HG03565 (cell line): ENCODE measurements at regions not wholly inside any gene's neighbourhood (a gene's known extent, or its start where the extent isn't known, plus 50 kb on each side); places are given as distances from the start of the nearest gene placed in this dataset.
"Not testable (repeated sequence)": the region's sequence is repeated elsewhere in the genome, so short reads cannot be mapped to it uniquely, and the experiment has no call there.

Experiments
- ATAC-seq: cut with Tn5 transposase; IDR thresholded peaks from one replicate; pipeline ENCODE4 v1.9.1; 2021; ENCODE audit warnings: mild to moderate bottlenecking, moderate library complexity; ENCODE audit not compliant: unreplicated experiment

- not testable (repeated sequence) for ATAC-seq
Observed at GRCh38 chr5:148741766-148742165, 84.6 kb upstream of the ADRB2 start.

- ATAC-seq = not testable (repeated sequence)
Observed at GRCh38 chr5:148744380-148744779, 82.0 kb upstream of the ADRB2 start.

GRCh38 chr5:148746826-148747535 lies 79.4 kb upstream of the ADRB2 start:
- peak; percentile 85 for ATAC-seq

- ATAC-seq = no peak
Observed at GRCh38 chr5:148747536-148747906, 78.9 kb upstream of the ADRB2 start.

GRCh38 chr5:148748702-148749392 lies 77.6 kb upstream of the ADRB2 start:
- no peak for ATAC-seq

- no peak for ATAC-seq
Observed at GRCh38 chr5:148750614-148751013, 75.8 kb upstream of the ADRB2 start.

- no peak for ATAC-seq
Observed at GRCh38 chr5:148751025-148751424, 75.4 kb upstream of the ADRB2 start.

GRCh38 chr5:148752375-148752774 lies 74.0 kb upstream of the ADRB2 start:
- ATAC-seq = not testable (repeated sequence)

- ATAC-seq = no peak
Observed at GRCh38 chr5:148759101-148759500, 67.3 kb upstream of the ADRB2 start.

GRCh38 chr5:148760945-148761638 lies 65.3 kb upstream of the ADRB2 start:
- ATAC-seq = peak; percentile 100

- no peak for ATAC-seq
Observed at GRCh38 chr5:148763996-148764395, 62.4 kb upstream of the ADRB2 start.

- no peak for ATAC-seq
Observed at GRCh38 chr5:148765061-148765460, 61.4 kb upstream of the ADRB2 start.

GRCh38 chr5:148768806-148769415 lies 57.5 kb upstream of the ADRB2 start:
- ATAC-seq = no peak

- no peak for ATAC-seq
Observed at GRCh38 chr5:148769941-148770340, 56.5 kb upstream of the ADRB2 start.

- no peak for ATAC-seq
Observed at GRCh38 chr5:148774313-148774712, 52.1 kb upstream of the ADRB2 start.

- no peak for ATAC-seq
Observed at GRCh38 chr5:148776261-148776660, 50.1 kb upstream of the ADRB2 start.
